ENCODE measurements at regions not wholly inside any gene's neighbourhood (a gene's known extent, or its start where the extent isn't known, plus 50 kb on each side); places are given as distances from the start of the nearest gene placed in this dataset.

DNA sequence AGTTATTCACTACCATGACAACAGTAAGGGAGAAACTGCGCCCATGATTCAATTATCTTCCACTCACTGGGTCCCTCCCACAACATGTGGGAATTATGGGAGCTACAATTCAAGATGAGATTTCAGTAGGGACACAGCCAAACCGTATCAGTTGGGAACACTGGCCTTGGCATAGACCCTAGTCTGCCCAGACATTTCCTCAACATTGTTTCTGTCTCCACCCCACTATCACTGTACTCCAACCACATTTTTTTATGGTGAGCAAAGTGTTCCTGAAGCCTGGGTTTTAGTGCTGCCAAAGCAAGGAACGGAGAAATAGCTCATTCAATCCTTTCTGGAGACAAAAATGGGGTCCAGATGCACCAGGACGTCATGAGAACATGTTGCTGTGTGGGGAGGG, 122.6 kb upstream of the CCDC179 start:
- TF ChIP-seq EZH2 (IDR thresholded peaks at IDR 0.05; ENCODE audit: borderline replicate concordance, low read depth, low read length, poor library complexity, severe bottlenecking), result no peak
- TF ChIP-seq, protein P1, sequence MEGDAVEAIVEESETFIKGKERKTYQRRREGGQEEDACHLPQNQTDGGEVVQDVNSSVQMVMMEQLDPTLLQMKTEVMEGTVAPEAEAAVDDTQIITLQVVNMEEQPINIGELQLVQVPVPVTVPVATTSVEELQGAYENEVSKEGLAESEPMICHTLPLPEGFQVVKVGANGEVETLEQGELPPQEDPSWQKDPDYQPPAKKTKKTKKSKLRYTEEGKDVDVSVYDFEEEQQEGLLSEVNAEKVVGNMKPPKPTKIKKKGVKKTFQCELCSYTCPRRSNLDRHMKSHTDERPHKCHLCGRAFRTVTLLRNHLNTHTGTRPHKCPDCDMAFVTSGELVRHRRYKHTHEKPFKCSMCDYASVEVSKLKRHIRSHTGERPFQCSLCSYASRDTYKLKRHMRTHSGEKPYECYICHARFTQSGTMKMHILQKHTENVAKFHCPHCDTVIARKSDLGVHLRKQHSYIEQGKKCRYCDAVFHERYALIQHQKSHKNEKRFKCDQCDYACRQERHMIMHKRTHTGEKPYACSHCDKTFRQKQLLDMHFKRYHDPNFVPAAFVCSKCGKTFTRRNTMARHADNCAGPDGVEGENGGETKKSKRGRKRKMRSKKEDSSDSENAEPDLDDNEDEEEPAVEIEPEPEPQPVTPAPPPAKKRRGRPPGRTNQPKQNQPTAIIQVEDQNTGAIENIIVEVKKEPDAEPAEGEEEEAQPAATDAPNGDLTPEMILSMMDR (conservative IDR thresholded peaks at IDR 0.05; ENCODE audit: low read depth, low read length), result no peak
